ENCODE measurements at regions not wholly inside any gene's neighbourhood (a gene's known extent, or its start where the extent isn't known, plus 50 kb on each side); places are given as distances from the start of the nearest gene placed in this dataset.

GRCh38 chr13:59521549-59521948 lies 642.2 kb downstream of the DIAPH3 start:
- Histone ChIP-seq H3K4me1 (ENCODE audit: insufficient read depth) (no peaks in the 10 kb centered on the region), H3K4me2 (no peak overlapping the region), H3K79me2 (no peaks in the 10 kb centered on the region), H2AFZ (no peak overlapping the region), H3K36me3 (replicated peaks; ENCODE audit: insufficient read depth, low read depth) (no peaks in the 10 kb centered on the region), H3K4me3 (no peak overlapping the region), H4K20me1 (ENCODE audit: insufficient read depth, poor library complexity, severe bottlenecking) (no peaks in the 10 kb centered on the region), H3K9me2 (replicated peaks; ENCODE audit: insufficient read depth) (no peaks in the 10 kb centered on the region), H3K9me3 (ENCODE audit: low read depth) (no peaks in the 10 kb centered on the region), H3K27ac (no peak overlapping the region), H3K27me3 (no peaks in the 10 kb centered on the region)
- DNase-seq (ENCODE audit: low spot score): no peak
- whole genome bisulfite sequencing (ENCODE audit: low lambda C conversion rate, missing lambda C conversion rate): 96% methylated on average over 1 of the region's 1 CpG
- TF ChIP-seq CTCF (IDR thresholded peaks at IDR 0.05; ENCODE audit: poor library complexity) (no peak), EZH2 (IDR thresholded peaks at IDR 0.05; ENCODE audit: borderline replicate concordance) (no peak), EZH2phosphoT487 (IDR thresholded peaks at IDR 0.05; ENCODE audit: low read depth, severe bottlenecking, unreplicated experiment) (no peak)

- DNase-seq (ENCODE audit: low spot score): no peak
- no peaks in the 10 kb centered on the region for H3K36me3 ChIP-seq (replicated peaks; ENCODE audit: insufficient read depth, low read depth)
- no peaks in the 10 kb centered on the region for H3K27me3 ChIP-seq
- H3K4me1 ChIP-seq (ENCODE audit: insufficient read depth): no peaks in the 10 kb centered on the region
- H3K79me2 ChIP-seq: no peaks in the 10 kb centered on the region
- TF ChIP-seq CTCF (IDR thresholded peaks at IDR 0.05; ENCODE audit: poor library complexity): no peak
- TF ChIP-seq EZH2 (IDR thresholded peaks at IDR 0.05; ENCODE audit: borderline replicate concordance): no peak
- TF ChIP-seq EZH2phosphoT487 (IDR thresholded peaks at IDR 0.05; ENCODE audit: low read depth, severe bottlenecking, unreplicated experiment): no peak
- H3K9me3 ChIP-seq (ENCODE audit: low read depth): no peaks in the 10 kb centered on the region
- no peak overlapping the region for H3K27ac ChIP-seq
- no peak overlapping the region for H3K4me2 ChIP-seq
- no peaks in the 10 kb centered on the region for H4K20me1 ChIP-seq (ENCODE audit: insufficient read depth, poor library complexity, severe bottlenecking)
- no peak overlapping the region for H3K4me3 ChIP-seq
- H3K9me2 ChIP-seq (replicated peaks; ENCODE audit: insufficient read depth): no peaks in the 10 kb centered on the region
- no peak overlapping the region for H2AFZ ChIP-seq
Measured at GRCh38 chr13:59522652-59523051, 641.1 kb downstream of the DIAPH3 start.

- Histone ChIP-seq H4K20me1 (ENCODE audit: insufficient read depth, poor library complexity, severe bottlenecking) (no peaks in the 10 kb centered on the region), H3K79me2 (no peaks in the 10 kb centered on the region), H3K27me3 (no peaks in the 10 kb centered on the region), H3K9me2 (replicated peaks; ENCODE audit: insufficient read depth) (no peaks in the 10 kb centered on the region), H3K9me3 (ENCODE audit: low read depth) (no peaks in the 10 kb centered on the region), H3K4me1 (ENCODE audit: insufficient read depth) (peaks cover 9% of the 10 kb centered on the region), H3K36me3 (replicated peaks; ENCODE audit: insufficient read depth, low read depth) (no peaks in the 10 kb centered on the region), H3K4me2 (no peak overlapping the region), H2AFZ (no peak overlapping the region), H3K4me3 (no peak overlapping the region), H3K27ac (no peak overlapping the region)
- TF ChIP-seq EZH2 (IDR thresholded peaks at IDR 0.05; ENCODE audit: borderline replicate concordance) (no peak), CTCF (IDR thresholded peaks at IDR 0.05; ENCODE audit: poor library complexity) (no peak), EZH2phosphoT487 (IDR thresholded peaks at IDR 0.05; ENCODE audit: low read depth, severe bottlenecking, unreplicated experiment) (no peak)
- no peak for DNase-seq (ENCODE audit: low spot score)
- 88% methylated on average over 3 of the region's 3 CpGs for WGBS (ENCODE audit: low lambda C conversion rate, missing lambda C conversion rate)
Measured at GRCh38 chr13:59527500-59527899, 636.2 kb downstream of the DIAPH3 start.

GRCh38 chr13:59531571-59532091 lies 632.1 kb downstream of the DIAPH3 start:
- TF ChIP-seq EZH2 (IDR thresholded peaks at IDR 0.05; ENCODE audit: borderline replicate concordance): no peak
- Histone ChIP-seq H3K4me2 (peak overlapping the region; percentile 41), H3K27me3 (no peaks in the 10 kb centered on the region), H3K4me1 (ENCODE audit: insufficient read depth) (peaks cover 15% of the 10 kb centered on the region), H3K9me3 (ENCODE audit: low read depth) (no peaks in the 10 kb centered on the region), H4K20me1 (ENCODE audit: insufficient read depth, poor library complexity, severe bottlenecking) (no peaks in the 10 kb centered on the region), H3K27ac (peak overlapping the region; percentile 46), H3K36me3 (replicated peaks; ENCODE audit: insufficient read depth, low read depth) (no peaks in the 10 kb centered on the region), H2AFZ (no peak overlapping the region), H3K9me2 (replicated peaks; ENCODE audit: insufficient read depth) (no peaks in the 10 kb centered on the region), H3K79me2 (no peaks in the 10 kb centered on the region), H3K4me3 (no peak overlapping the region)
- 20% methylated on average over 9 of the region's 9 CpGs for WGBS (ENCODE audit: low lambda C conversion rate, missing lambda C conversion rate)
- DNase-seq (ENCODE audit: low spot score): peak; percentile 84

Measured in hepatocyte (in vitro differentiated cells).